Activated T-helper 1 cell treated with anti-CD3 and anti-CD28 coated beads, Interleukin-2, amount 50 U/mL, for 16 hours (primary cell): ENCODE measurements at regions not wholly inside any gene's neighbourhood (a gene's known extent, or its start where the extent isn't known, plus 50 kb on each side); places are given as distances from the start of the nearest gene placed in this dataset.

Experiments
- DNase-seq, 2 donors: peaks; one replicate each; pipeline ENCODE4 v3.0.0-alpha.2; 2020; ENCODE audit warnings: low read depth in 1 of 2, low spot score in 1 of 2

- DNase-seq: no peak
Measured at GRCh38 chr5:136811551-136811950, 446.2 kb upstream of the TRPC7 start.

- no peak for DNase-seq
Measured at GRCh38 chr5:136811086-136811485, 445.7 kb upstream of the TRPC7 start.

GRCh38 chr5:136810261-136810801, 445.0 kb upstream of the TRPC7 start:
- no peak for DNase-seq

- no peak for DNase-seq
Measured at GRCh38 chr5:136809382-136809781, 444.0 kb upstream of the TRPC7 start.

GRCh38 chr5:136808756-136809155, 443.4 kb upstream of the TRPC7 start:
- no peak for DNase-seq

GRCh38 chr5:136805466-136805865, 440.1 kb upstream of the TRPC7 start:
- no peak for DNase-seq

- DNase-seq: no peak
Measured at GRCh38 chr5:136802383-136802782, 437.0 kb upstream of the TRPC7 start.

- no peak for DNase-seq
Measured at GRCh38 chr5:136799806-136800372, 434.5 kb upstream of the TRPC7 start.

GRCh38 chr5:136793300-136793699, 428.0 kb upstream of the TRPC7 start:
- DNase-seq: no peak

- no peak for DNase-seq
Measured at GRCh38 chr5:136781464-136781863, 416.1 kb upstream of the TRPC7 start.

- DNase-seq: no peak
Measured at GRCh38 chr5:136780518-136780917, 415.2 kb upstream of the TRPC7 start.

- no peak for DNase-seq
Measured at GRCh38 chr5:136776022-136776927, 410.9 kb upstream of the TRPC7 start.

GRCh38 chr5:136772491-136772890, 407.1 kb upstream of the TRPC7 start:
- no peak for DNase-seq

GRCh38 chr5:136769900-136770684, 404.7 kb upstream of the TRPC7 start:
- DNase-seq: no peak

GRCh38 chr5:136769093-136769492, 403.7 kb upstream of the TRPC7 start:
- no peak for DNase-seq

- no peak for DNase-seq
Measured at GRCh38 chr5:136768457-136768856, 403.1 kb upstream of the TRPC7 start.

- no peak for DNase-seq
Measured at GRCh38 chr5:136766456-136766855, 401.1 kb upstream of the TRPC7 start.

- no peak for DNase-seq
Measured at GRCh38 chr5:136764601-136765000, 399.3 kb upstream of the TRPC7 start.

- no peak for DNase-seq
Measured at GRCh38 chr5:136763548-136763947, 398.2 kb upstream of the TRPC7 start.

GRCh38 chr5:136754216-136754615, 388.9 kb upstream of the TRPC7 start:
- DNase-seq: no peak

GRCh38 chr5:136750224-136750862, 385.0 kb upstream of the TRPC7 start:
- DNase-seq: no peak
